ENCODE measurements at regions not wholly inside any gene's neighbourhood (a gene's known extent, or its start where the extent isn't known, plus 50 kb on each side); places are given as distances from the start of the nearest gene placed in this dataset.

- no peak for DNase-seq (ENCODE audit: low read depth)
Measured at GRCh38 chr13:40456397-40456953, 210.0 kb downstream of the FOXO1 start.

- DNase-seq (ENCODE audit: low read depth), result no peak
Measured at GRCh38 chr13:40456979-40457553, 209.4 kb downstream of the FOXO1 start.

DNA sequence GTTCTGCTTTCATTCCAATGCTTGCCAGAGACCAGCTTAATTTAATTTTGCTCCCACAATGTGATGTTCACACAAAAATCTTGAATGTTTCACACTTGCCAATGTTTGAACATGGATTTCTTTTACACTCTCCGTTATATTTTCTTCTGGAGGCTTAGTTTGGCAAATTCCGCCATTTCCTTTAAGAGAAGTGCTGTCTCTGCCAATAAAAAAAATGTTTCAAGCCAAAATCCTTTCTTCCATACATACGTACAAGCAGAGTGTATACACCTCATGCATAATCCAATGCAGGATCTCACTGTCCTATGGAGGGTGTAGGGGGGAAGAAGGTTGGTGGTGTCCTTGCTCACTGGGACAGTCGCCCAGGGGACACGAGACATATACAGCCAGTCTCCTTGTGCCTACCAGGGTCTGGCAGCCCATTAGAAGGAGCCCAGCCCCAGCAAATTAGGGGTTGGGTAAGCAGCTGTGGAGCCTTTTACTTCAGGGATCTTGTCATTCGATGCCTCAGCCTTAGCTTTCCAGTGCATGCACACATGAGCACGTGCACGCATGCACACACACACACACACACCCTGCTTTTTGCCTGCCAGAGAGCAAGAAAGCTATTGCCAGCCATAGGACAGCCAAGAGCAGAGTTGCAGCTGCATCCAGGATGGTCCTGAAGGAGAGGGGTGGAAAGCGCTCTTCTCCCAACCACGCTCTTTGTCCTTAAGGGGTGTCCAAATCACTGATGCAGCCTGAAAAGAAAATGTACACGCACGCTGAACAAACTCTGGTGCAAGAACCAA lies 208.3 kb downstream of the FOXO1 start:
- no peak for DNase-seq (ENCODE audit: low read depth)

- DNase-seq (ENCODE audit: low read depth), result no peak
Measured at GRCh38 chr13:40458720-40458990, 207.8 kb downstream of the FOXO1 start.

DNA sequence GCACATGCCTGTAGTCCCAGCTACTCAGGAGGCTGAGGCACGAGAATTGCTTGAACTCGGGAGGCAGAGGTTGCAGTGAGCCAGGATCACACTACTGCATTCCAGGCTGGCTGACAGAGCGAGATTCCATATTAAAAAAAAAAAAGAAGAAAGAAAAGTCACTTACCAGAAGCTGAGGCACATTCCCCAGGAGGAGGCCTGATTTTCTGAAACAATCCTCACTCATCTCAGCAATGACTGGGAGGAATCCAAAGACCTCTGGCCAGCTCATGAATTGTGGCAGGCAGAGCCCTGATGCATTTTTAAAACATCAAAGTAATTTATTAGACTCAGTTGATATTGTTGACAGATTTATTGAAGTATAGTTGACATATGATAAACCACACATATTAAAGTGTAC lies 206.3 kb downstream of the FOXO1 start:
- peak; percentile 86 for DNase-seq (ENCODE audit: low read depth)

DNA sequence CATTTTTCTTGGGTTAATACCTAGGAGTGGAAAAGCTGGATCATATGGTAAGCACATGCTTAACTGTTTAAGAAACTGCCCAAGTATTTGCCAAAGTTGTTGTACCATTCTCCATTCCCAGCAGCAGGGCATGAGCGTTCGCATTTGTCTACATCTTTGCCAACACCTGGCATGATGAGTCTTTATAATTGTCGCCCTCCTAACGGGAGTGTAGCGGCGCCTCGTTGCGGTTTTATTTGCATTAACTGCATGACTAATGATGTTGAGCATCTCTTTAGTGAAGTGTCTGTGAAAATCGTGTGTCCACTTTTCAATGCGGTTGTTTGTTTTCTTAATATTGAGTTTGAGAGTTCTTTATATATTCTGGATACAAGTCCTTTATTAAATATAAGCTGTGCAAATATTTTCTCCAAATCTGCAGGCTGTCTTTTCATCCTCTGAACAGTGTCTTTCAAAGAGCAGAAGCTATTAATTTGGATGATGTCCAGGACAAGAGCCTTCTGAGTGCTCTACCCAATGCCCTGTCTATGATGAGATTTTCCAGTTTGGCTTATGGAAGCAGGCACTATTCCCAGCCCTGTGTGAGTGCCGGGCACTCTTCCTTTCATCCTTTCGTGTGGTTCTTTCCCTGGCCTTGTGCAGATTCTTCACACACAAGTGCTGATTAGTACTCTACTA lies 202.0 kb downstream of the FOXO1 start:
- DNase-seq (ENCODE audit: low read depth), result no peak

- DNase-seq (ENCODE audit: low read depth), result no peak
Measured at GRCh38 chr13:40465015-40465390, 201.4 kb downstream of the FOXO1 start.

DNA sequence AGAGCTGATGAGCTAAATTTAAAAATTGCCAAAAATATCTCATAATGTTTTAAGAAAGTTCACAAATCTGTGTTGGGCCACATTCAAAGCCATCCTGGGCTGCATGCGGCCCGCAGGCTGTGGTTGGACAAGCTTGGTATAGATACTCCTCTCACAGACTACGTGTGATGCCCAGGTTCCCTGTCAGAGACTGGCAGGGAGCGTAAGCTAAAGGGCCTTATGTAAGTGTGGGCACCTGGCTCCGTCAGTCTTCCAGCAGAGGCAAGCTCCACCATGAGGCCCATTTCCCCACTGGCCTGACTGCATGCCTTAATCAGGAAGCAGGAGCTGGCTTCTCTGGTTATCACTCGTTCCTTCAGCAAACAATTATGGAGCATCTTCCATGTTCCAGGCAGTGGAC lies 200.2 kb downstream of the FOXO1 start:
- DNase-seq (ENCODE audit: low read depth), result no peak

DNA sequence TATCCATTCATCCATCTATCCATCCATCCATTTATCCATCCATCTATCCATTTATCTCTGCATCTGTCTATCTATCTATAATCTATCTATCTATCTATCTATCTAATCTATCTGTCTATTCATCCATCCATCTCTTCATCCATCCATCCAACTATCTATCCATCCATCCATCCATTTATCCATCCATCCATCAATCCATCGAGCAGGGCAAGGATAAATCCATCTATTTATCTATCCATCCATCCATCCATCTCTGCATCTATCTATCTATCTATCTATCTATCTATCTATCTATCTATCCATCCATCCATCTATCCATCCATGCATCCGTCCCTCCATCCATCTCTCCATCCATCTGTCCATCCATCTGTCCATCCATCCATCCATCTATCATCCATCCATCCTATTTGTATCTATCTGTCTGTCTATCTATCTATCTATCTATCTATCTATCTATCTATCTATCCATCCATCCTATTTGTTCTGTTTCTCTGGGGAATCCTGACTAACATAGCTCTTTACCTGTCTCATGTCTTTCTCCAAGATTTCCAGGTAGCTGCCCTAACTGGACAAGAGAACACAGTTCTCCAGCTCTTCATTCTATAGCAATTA lies 198.1 kb downstream of the FOXO1 start:
- DNase-seq (ENCODE audit: low read depth), result no peak

DNA sequence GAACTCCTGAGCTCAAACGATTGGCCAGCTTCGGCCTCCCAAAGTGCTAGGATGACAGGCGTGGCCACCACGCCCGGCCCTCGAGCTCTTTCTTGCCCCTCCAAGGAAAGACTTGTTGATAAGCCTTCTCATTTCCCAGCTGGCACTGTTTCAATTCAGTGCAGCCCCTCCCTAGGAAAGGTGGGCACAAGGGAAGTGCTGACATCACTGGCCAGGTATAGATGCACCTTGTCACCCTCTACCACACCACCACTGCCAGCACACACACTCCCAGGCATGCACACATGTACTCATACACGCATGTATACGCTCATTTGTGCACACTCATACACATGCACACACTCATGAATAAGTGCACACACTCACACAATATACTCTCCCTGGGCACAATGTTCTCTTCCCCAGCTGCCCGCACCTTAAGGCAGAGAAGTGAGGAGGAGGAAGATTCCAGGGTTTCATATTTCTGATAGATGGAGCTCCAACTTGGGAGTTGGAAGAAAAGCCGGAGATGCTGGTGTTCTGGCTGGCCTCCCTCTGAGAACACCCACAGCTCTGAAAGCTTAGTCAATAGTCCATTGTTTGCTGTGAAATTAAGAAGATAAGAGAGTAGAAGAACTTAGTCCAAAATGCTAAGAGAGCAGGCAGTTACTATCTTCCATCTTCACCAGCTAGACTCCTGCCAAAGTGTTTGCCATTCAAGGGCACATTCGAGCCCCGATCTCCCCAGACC lies 196.7 kb downstream of the FOXO1 start:
- DNase-seq (ENCODE audit: low read depth), result no peak

DNA sequence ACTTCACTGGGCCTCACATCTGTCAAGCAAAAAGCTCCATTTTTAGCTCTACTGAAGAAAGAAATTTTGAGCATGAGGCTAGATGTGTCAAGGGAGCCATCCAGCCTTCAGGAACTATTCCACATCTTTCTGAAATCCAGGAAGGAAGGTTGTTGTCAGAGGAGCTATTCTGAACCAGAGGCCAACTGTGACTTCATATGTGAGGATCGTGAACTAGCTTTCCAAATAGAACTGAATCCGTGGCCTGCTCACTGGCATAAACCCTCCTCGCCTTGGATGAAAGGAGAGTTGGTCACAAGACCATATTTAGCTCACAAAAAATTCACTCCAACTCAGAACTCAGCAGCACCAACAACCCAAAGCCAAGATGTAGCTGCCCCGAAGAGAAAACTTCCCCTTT lies 195.8 kb downstream of the FOXO1 start:
- peak; percentile 11 for DNase-seq (ENCODE audit: low read depth)

- DNase-seq (ENCODE audit: low read depth), result no peak
Measured at GRCh38 chr13:40471076-40471475, 195.4 kb downstream of the FOXO1 start.

- no peak for DNase-seq (ENCODE audit: low read depth)
Measured at GRCh38 chr13:40471911-40472310, 194.5 kb downstream of the FOXO1 start.

GRCh38 chr13:40472427-40473220 lies 193.8 kb downstream of the FOXO1 start:
- DNase-seq (ENCODE audit: low read depth), result no peak

GRCh38 chr13:40475617-40476016 lies 190.8 kb downstream of the FOXO1 start:
- DNase-seq (ENCODE audit: low read depth), result no peak

GRCh38 chr13:40476175-40476958 lies 190.1 kb downstream of the FOXO1 start:
- DNase-seq (ENCODE audit: low read depth), result peak; percentile 91

GRCh38 chr13:40477623-40478608 lies 188.5 kb downstream of the FOXO1 start:
- DNase-seq (ENCODE audit: low read depth), result peak; percentile 35

- no peak for DNase-seq (ENCODE audit: low read depth)
Measured at GRCh38 chr13:40478775-40479174, 187.7 kb downstream of the FOXO1 start.

DNA sequence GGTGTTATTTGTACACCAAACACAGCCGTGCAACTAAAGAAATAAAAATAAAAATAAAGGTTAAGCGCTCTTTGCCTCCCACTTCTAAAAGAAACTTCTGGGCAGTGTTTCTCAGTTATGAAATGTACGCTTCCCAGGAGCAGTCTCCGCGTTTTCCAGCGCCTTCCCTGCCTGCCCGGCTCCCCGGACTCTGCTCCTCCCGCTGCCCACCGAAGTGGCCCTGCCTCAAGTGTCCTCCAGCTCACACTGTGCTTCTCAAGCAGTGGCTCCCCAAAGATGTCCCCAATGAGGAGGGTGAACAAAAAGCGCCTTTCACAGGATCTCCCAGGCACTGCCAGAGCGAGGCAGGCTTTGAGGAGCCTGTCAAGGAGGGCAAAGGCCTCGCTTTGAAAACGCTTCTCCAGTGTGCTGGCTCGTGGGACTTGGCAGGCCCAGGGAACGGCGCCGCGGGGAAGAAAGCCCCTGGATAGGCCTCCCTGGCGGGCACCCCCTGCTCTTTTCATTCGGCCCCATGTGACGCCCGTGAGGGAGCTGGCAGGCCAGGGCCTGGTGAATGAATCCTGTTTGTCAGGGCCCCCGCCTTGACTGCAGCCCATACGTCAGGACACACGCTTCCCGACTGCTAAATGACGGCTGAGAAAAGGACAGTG lies 187.1 kb downstream of the FOXO1 start:
- no peak for DNase-seq (ENCODE audit: low read depth)

Data from EH (cell line).